ENCODE measurements at regions not wholly inside any gene's neighbourhood (a gene's known extent, or its start where the extent isn't known, plus 50 kb on each side); places are given as distances from the start of the nearest gene placed in this dataset.

DNA sequence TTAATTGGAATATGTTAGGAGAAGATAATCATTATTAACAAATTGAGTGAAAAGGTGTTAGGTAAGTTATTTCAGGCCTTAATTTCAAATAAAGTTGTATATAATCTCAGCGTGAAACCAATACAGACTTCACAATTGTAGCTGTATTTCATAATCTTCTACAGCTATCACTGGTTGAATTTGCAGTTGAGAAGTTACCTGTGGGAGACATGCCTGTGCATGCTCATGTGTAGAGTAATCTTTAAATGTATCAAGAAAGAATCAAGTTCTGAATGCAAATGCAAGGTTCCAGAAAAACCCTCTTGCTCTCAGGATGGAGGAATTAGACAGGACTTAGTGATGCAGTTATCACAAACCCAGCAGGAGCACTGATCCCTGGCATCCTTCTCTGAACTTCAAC lies 938.4 kb upstream of the SLC10A2 start:
- TF ChIP-seq, protein P1, sequence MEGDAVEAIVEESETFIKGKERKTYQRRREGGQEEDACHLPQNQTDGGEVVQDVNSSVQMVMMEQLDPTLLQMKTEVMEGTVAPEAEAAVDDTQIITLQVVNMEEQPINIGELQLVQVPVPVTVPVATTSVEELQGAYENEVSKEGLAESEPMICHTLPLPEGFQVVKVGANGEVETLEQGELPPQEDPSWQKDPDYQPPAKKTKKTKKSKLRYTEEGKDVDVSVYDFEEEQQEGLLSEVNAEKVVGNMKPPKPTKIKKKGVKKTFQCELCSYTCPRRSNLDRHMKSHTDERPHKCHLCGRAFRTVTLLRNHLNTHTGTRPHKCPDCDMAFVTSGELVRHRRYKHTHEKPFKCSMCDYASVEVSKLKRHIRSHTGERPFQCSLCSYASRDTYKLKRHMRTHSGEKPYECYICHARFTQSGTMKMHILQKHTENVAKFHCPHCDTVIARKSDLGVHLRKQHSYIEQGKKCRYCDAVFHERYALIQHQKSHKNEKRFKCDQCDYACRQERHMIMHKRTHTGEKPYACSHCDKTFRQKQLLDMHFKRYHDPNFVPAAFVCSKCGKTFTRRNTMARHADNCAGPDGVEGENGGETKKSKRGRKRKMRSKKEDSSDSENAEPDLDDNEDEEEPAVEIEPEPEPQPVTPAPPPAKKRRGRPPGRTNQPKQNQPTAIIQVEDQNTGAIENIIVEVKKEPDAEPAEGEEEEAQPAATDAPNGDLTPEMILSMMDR (IDR thresholded peaks at IDR 0.05; ENCODE audit: insufficient read depth, low read length, poor library complexity, severe bottlenecking): no peak
- no peaks in the 10 kb centered on the region for H3K36me3 ChIP-seq (ENCODE audit: control insufficient read depth, insufficient read depth, low read length)
- no peaks in the 10 kb centered on the region for H3K27me3 ChIP-seq (replicated peaks; ENCODE audit: control insufficient read depth, insufficient read depth, low read length)
- no peak for DNase-seq (ENCODE audit: extremely low read depth, insufficient read length)
- H3K4me3 ChIP-seq (replicated peaks; ENCODE audit: low read depth, low read length): no peak overlapping the region

GRCh38 chr13:104002216-104002615 lies 936.0 kb upstream of the SLC10A2 start:
- Histone ChIP-seq H3K4me3 (replicated peaks; ENCODE audit: low read depth, low read length) (no peak overlapping the region), H3K36me3 (ENCODE audit: control insufficient read depth, insufficient read depth, low read length) (no peaks in the 10 kb centered on the region), H3K27me3 (replicated peaks; ENCODE audit: control insufficient read depth, insufficient read depth, low read length) (no peaks in the 10 kb centered on the region)
- TF ChIP-seq, protein P1 (IDR thresholded peaks at IDR 0.05; ENCODE audit: insufficient read depth, low read length, poor library complexity, severe bottlenecking): no peak
- DNase-seq (ENCODE audit: extremely low read depth, insufficient read length): no peak

DNA sequence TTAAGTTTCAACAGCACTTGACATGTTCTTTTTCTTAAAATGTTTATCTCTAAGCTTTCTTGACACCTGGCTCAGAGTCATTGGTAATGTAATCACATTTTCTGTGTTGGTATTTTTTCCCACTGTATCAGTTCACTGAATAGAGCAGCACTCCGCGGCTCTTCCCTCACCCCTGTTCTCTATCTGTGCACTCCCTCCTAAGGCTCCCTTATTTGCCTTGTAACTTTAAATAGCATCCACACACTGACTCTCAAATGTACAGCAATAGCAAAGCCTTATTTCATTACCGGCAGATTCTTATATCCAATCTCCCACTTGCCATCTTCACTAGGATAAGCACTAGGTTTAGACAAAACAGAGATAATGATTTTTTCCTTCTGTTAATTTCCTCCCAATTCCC lies 935.5 kb upstream of the SLC10A2 start:
- no peaks in the 10 kb centered on the region for H3K36me3 ChIP-seq (ENCODE audit: control insufficient read depth, insufficient read depth, low read length)
- TF ChIP-seq, protein P1 (IDR thresholded peaks at IDR 0.05; ENCODE audit: insufficient read depth, low read length, poor library complexity, severe bottlenecking): no peak
- DNase-seq (ENCODE audit: extremely low read depth, insufficient read length): no peak
- H3K4me3 ChIP-seq (replicated peaks; ENCODE audit: low read depth, low read length): no peak overlapping the region
- no peaks in the 10 kb centered on the region for H3K27me3 ChIP-seq (replicated peaks; ENCODE audit: control insufficient read depth, insufficient read depth, low read length)

- DNase-seq (ENCODE audit: extremely low read depth, insufficient read length): no peak
- TF ChIP-seq, protein P1 (IDR thresholded peaks at IDR 0.05; ENCODE audit: insufficient read depth, low read length, poor library complexity, severe bottlenecking): no peak
- no peak overlapping the region for H3K4me3 ChIP-seq (replicated peaks; ENCODE audit: low read depth, low read length)
- no peaks in the 10 kb centered on the region for H3K27me3 ChIP-seq (replicated peaks; ENCODE audit: control insufficient read depth, insufficient read depth, low read length)
- no peaks in the 10 kb centered on the region for H3K36me3 ChIP-seq (ENCODE audit: control insufficient read depth, insufficient read depth, low read length)
Observed at GRCh38 chr13:103996733-103997132, 930.5 kb upstream of the SLC10A2 start.

DNA sequence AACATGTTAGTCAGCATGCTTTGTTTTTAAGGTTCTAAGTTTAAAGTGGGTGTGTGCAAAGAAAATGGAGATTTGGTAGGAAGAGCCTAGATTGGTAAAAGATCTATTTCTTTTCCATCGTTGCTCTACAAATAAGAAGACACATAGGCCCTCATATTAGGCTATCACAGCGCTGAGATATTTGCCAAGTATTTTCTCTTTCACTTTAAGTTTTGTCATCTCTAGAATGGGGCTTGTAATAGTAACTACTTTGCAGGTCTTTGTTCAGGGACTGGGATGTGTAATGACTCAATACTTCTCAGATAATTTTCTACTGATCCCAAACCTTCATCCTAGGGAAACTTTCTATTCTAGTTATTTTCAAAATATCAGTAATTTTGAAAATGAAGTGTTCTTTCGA lies 917.7 kb upstream of the SLC10A2 start:
- DNase-seq (ENCODE audit: extremely low read depth, insufficient read length): no peak
- TF ChIP-seq, protein P1 (IDR thresholded peaks at IDR 0.05; ENCODE audit: insufficient read depth, low read length, poor library complexity, severe bottlenecking): no peak
- no peaks in the 10 kb centered on the region for H3K36me3 ChIP-seq (ENCODE audit: control insufficient read depth, insufficient read depth, low read length)
- H3K4me3 ChIP-seq (replicated peaks; ENCODE audit: low read depth, low read length): no peak overlapping the region
- H3K27me3 ChIP-seq (replicated peaks; ENCODE audit: control insufficient read depth, insufficient read depth, low read length): no peaks in the 10 kb centered on the region

- Histone ChIP-seq H3K27me3 (replicated peaks; ENCODE audit: control insufficient read depth, insufficient read depth, low read length) (no peaks in the 10 kb centered on the region), H3K36me3 (ENCODE audit: control insufficient read depth, insufficient read depth, low read length) (no peaks in the 10 kb centered on the region), H3K4me3 (replicated peaks; ENCODE audit: low read depth, low read length) (no peak overlapping the region)
- TF ChIP-seq, protein P1 (IDR thresholded peaks at IDR 0.05; ENCODE audit: insufficient read depth, low read length, poor library complexity, severe bottlenecking): no peak
- no peak for DNase-seq (ENCODE audit: extremely low read depth, insufficient read length)
Observed at GRCh38 chr13:103976371-103976770, 910.2 kb upstream of the SLC10A2 start.
